Non-pigmented ciliary epithelial cell (primary cell): ENCODE measurements at regions not wholly inside any gene's neighbourhood (a gene's known extent, or its start where the extent isn't known, plus 50 kb on each side); places are given as distances from the start of the nearest gene placed in this dataset.
"Not testable (repeated sequence)": the region's sequence is repeated elsewhere in the genome, so short reads cannot be mapped to it uniquely, and the experiment has no call there.

Experiments
- DNase-seq: peaks from one replicate; pipeline ENCODE4 v3.0.0-alpha.2; 2010; ENCODE audit warnings: low read depth

- DNase-seq, result no peak
These were observed 435.6 kb downstream of the FAT4 start for GRCh38 chr4:125750399-125750798.

- DNase-seq, result no peak
These were observed 436.2 kb downstream of the FAT4 start for GRCh38 chr4:125750828-125751466.

- no peak for DNase-seq
These were observed 443.7 kb downstream of the FAT4 start for GRCh38 chr4:125758438-125758837.

- DNase-seq, result no peak
These were observed 445.6 kb downstream of the FAT4 start for GRCh38 chr4:125760201-125760819.

GRCh38 chr4:125760956-125761355, 446.2 kb downstream of the FAT4 start:
- DNase-seq, result no peak

- DNase-seq, result no peak
These were observed 447.8 kb downstream of the FAT4 start for GRCh38 chr4:125762537-125762936.

- no peak for DNase-seq
These were observed 451.2 kb downstream of the FAT4 start for GRCh38 chr4:125765941-125766340.

GRCh38 chr4:125770814-125771398, 456.2 kb downstream of the FAT4 start:
- DNase-seq, result no peak

GRCh38 chr4:125772680-125773079, 457.9 kb downstream of the FAT4 start:
- no peak for DNase-seq

GRCh38 chr4:125773502-125773901, 458.7 kb downstream of the FAT4 start:
- no peak for DNase-seq

GRCh38 chr4:125773931-125774330, 459.2 kb downstream of the FAT4 start:
- no peak for DNase-seq

- no peak for DNase-seq
These were observed 461.4 kb downstream of the FAT4 start for GRCh38 chr4:125776146-125776545.

GRCh38 chr4:125780164-125780563, 465.4 kb downstream of the FAT4 start:
- no peak for DNase-seq

GRCh38 chr4:125780747-125781146, 466.0 kb downstream of the FAT4 start:
- DNase-seq, result no peak

- DNase-seq, result no peak
These were observed 466.9 kb downstream of the FAT4 start for GRCh38 chr4:125781651-125782050.

GRCh38 chr4:125784741-125785140, 470.0 kb downstream of the FAT4 start:
- no peak for DNase-seq

GRCh38 chr4:125787707-125788106, 473.0 kb downstream of the FAT4 start:
- DNase-seq, result no peak

GRCh38 chr4:125789023-125789422, 474.3 kb downstream of the FAT4 start:
- no peak for DNase-seq

GRCh38 chr4:125791896-125792295, 477.1 kb downstream of the FAT4 start:
- DNase-seq, result no peak

GRCh38 chr4:125794989-125795388, 480.2 kb downstream of the FAT4 start:
- DNase-seq, result no peak

GRCh38 chr4:125796138-125796537, 481.4 kb downstream of the FAT4 start:
- no peak for DNase-seq

GRCh38 chr4:125797621-125798020, 482.9 kb downstream of the FAT4 start:
- not testable (repeated sequence) for DNase-seq

- no peak for DNase-seq
These were observed 486.6 kb downstream of the FAT4 start for GRCh38 chr4:125801373-125801772.

GRCh38 chr4:125801924-125802323, 487.2 kb downstream of the FAT4 start:
- no peak for DNase-seq
